Cardiac muscle cell (in vitro differentiated cells and primary cell): ENCODE measurements at regions not wholly inside any gene's neighbourhood (a gene's known extent, or its start where the extent isn't known, plus 50 kb on each side); places are given as distances from the start of the nearest gene placed in this dataset.
A peak's percentile ranks its signal among the peaks of the same experiment; 100 is the strongest.

ENCODE experiments used
- DNase-seq, 2 donors: peaks; one replicate each; pipeline versions ENCODE4 v3.0.0 to v3.0.0-alpha.2; 2010 to 2017; ENCODE audit warnings: low read depth in 1 of 2, low spot score in 1 of 2
- H3K27ac ChIP-seq: fragments of 200-600 bp; sonication (generic); 2 replicates; pipeline ENCODE4 v1.5.1; 2016
- H3K27me3 ChIP-seq: fragments of 200-600 bp; sonication (generic); 2 replicates; pipeline ENCODE4 v1.6.0; 2016; ENCODE audit warnings: control low read depth
- H3K36me3 ChIP-seq: fragments of 200-600 bp; sonication (generic); 2 replicates; pipeline ENCODE4 v1.5.1; 2016; ENCODE audit warnings: control low read depth
- H3K4me1 ChIP-seq: fragments of 200-600 bp; sonication (generic); 2 replicates; pipeline ENCODE4 v1.8.1; 2017; ENCODE audit warnings: low read depth, mild to moderate bottlenecking, mixed run types
- H3K4me3 ChIP-seq: fragments of 200-600 bp; sonication (generic); 2 replicates; pipeline ENCODE4 v1.5.1; 2016; ENCODE audit warnings: mild to moderate bottlenecking
- H3K9me3 ChIP-seq: fragments of 200-600 bp; sonication (generic); 2 replicates; pipeline ENCODE4 v1.5.1; 2017; ENCODE audit warnings: low read depth, mild to moderate bottlenecking, control low read depth
- CTCF ChIP-seq: IDR thresholded peaks from 2 replicates; pipeline ENCODE4 v1.5.1; 2012; ENCODE audit warnings: low read depth, mild to moderate bottlenecking, low read length

GRCh38 chr9:16214677-16215352 is 655.7 kb downstream of the BNC2 start:
- Histone ChIP-seq H3K4me3 (no peak overlapping the region), H3K4me1 (no peaks in the 10 kb centered on the region), H3K27ac (no peak overlapping the region), H3K36me3 (no peaks in the 10 kb centered on the region), H3K27me3 (peaks cover 4% of the 10 kb centered on the region), H3K9me3 (no peaks in the 10 kb centered on the region)
- TF ChIP-seq CTCF, result no peak
- DNase-seq, result no peak

- Histone ChIP-seq H3K4me1 (no peaks in the 10 kb centered on the region), H3K27ac (no peak overlapping the region), H3K4me3 (no peak overlapping the region), H3K36me3 (no peaks in the 10 kb centered on the region), H3K9me3 (no peaks in the 10 kb centered on the region), H3K27me3 (peaks cover 4% of the 10 kb centered on the region)
- TF ChIP-seq CTCF, result no peak
- DNase-seq, result no peak
Measured at GRCh38 chr9:16215353-16215680, 655.2 kb downstream of the BNC2 start.

- no peak for TF ChIP-seq CTCF
- H3K27ac ChIP-seq, result no peak overlapping the region
- DNase-seq, result peak in 1 of 2 donors; percentile 49
Measured at GRCh38 chr9:16217943-16218701, 652.3 kb downstream of the BNC2 start.

GRCh38 chr9:16221366-16221765 is 649.1 kb downstream of the BNC2 start:
- Histone ChIP-seq H3K27ac (no peak overlapping the region), H3K27me3 (peaks cover 10% of the 10 kb centered on the region), H3K4me3 (no peak overlapping the region), H3K9me3 (no peaks in the 10 kb centered on the region), H3K4me1 (no peaks in the 10 kb centered on the region), H3K36me3 (no peaks in the 10 kb centered on the region)
- TF ChIP-seq CTCF, result no peak
- DNase-seq, result peak in 1 of 2 donors; percentile 35

More at GRCh38 chr9:16217943-16218701, 652.3 kb downstream of the BNC2 start:
- H3K36me3 ChIP-seq, result no peaks in the 10 kb centered on the region
- H3K4me1 ChIP-seq, result no peaks in the 10 kb centered on the region
- H3K27me3 ChIP-seq, result peaks cover 10% of the 10 kb centered on the region
- H3K4me3 ChIP-seq, result no peak overlapping the region
- no peaks in the 10 kb centered on the region for H3K9me3 ChIP-seq

GRCh38 chr9:16221822-16222547 is 648.5 kb downstream of the BNC2 start:
- Histone ChIP-seq H3K9me3 (no peaks in the 10 kb centered on the region), H3K36me3 (no peaks in the 10 kb centered on the region), H3K27ac (no peak overlapping the region), H3K27me3 (peaks cover 7% of the 10 kb centered on the region), H3K4me3 (no peak overlapping the region), H3K4me1 (no peaks in the 10 kb centered on the region)
- DNase-seq, result peak in 1 of 2 donors; percentile 56
- no peak for TF ChIP-seq CTCF
